A673 (cell line): ENCODE measurements at regions not wholly inside any gene's neighbourhood (a gene's known extent, or its start where the extent isn't known, plus 50 kb on each side); places are given as distances from the start of the nearest gene placed in this dataset.

ENCODE experiments used
- BruUV-seq: library from RNA; stranded (reverse); fragments of 400-500 nt; replicated peaks from 2 replicates; lab custom pipeline; 2021; lab: Mats Ljungman, UMichigan
- CTCF ChIA-PET: fragments of 300-600 bp; sonication (Branson Sonifier 250); formaldehyde crosslinking; loops from one replicate; lab custom pipeline; 2022; ENCODE audit warnings: antibody characterized with exemption; lab: Charles Lee
- POLR2A ChIA-PET: fragments of 300-600 bp; sonication (Branson Sonifier 250); formaldehyde crosslinking; loops from one replicate; lab custom pipeline; 2022; ENCODE audit warnings: antibody characterized with exemption; ENCODE audit not compliant: low non-redundant PET; lab: Charles Lee
- DNase-seq: peaks from one replicate; pipeline ENCODE4 v3.0.0-alpha.2; 2015; ENCODE audit warnings: low spot score
- H3K27ac ChIP-seq: fragments of 200-600 bp; sonication (generic); 2 replicates; pipeline ENCODE4 v1.5.1; 2016; ENCODE audit warnings: mixed run types, low read depth, mild to moderate bottlenecking, mixed read lengths, antibody characterized with exemption, low read length; ENCODE audit not compliant: poor library complexity, severe bottlenecking
- H3K27me3 ChIP-seq: fragments of 200-600 bp; sonication (generic); replicated peaks from 2 replicates; pipeline ENCODE4 v1.6.1; 2017; ENCODE audit warnings: mixed run types, low read depth, mild to moderate bottlenecking, mixed read lengths, antibody characterized with exemption, low read length; ENCODE audit not compliant: insufficient read depth, poor library complexity
- H3K36me3 ChIP-seq: fragments of 200-600 bp; sonication (generic); 2 replicates; pipeline ENCODE4 v1.6.1; 2016; ENCODE audit warnings: mixed run types, mild to moderate bottlenecking, mixed read lengths, antibody characterized with exemption, low read length; ENCODE audit not compliant: insufficient read depth, poor library complexity, severe bottlenecking
- H3K4me1 ChIP-seq: fragments of 200-600 bp; sonication (generic); 2 replicates; pipeline ENCODE4 v1.6.1; 2017; ENCODE audit warnings: mixed run types, mild to moderate bottlenecking, mixed read lengths, antibody characterized with exemption, low read length; ENCODE audit not compliant: insufficient read depth, poor library complexity, severe bottlenecking
- H3K4me3 ChIP-seq: fragments of 200-600 bp; sonication (generic); 2 replicates; pipeline ENCODE4 v1.5.1; 2016; ENCODE audit warnings: low read depth, mixed run types, mild to moderate bottlenecking, mixed read lengths, low read length; ENCODE audit not compliant: poor library complexity, severe bottlenecking
- H3K9me3 ChIP-seq: fragments of 200-600 bp; sonication (generic); 2 replicates; pipeline ENCODE4 v1.6.1; 2016; ENCODE audit warnings: mixed run types, low read depth, mild to moderate bottlenecking, mixed read lengths, antibody characterized with exemption, low read length; ENCODE audit not compliant: poor library complexity, severe bottlenecking
- EZH2 ChIP-seq: fragments of 200-600 bp; sonication (generic); IDR thresholded peaks from 2 replicates; pipeline ENCODE4 v1.6.1; 2017; ENCODE audit warnings: borderline replicate concordance, low read depth, mild to moderate bottlenecking, mixed read lengths, antibody characterized with exemption, low read length; ENCODE audit not compliant: poor library complexity, severe bottlenecking
- intact Hi-C: fragments of 100-400 bp; cut with micrococcal nuclease; formaldehyde crosslinking; loops from one replicate; pipeline ENCODE4 v1.10.0; 2022; ENCODE audit not compliant: unreplicated experiment
- TF ChIP-seq, protein P1 (sequence below): fragments of 300-800, 200-600 bp; sonication (generic); conservative IDR thresholded peaks from 2 replicates; pipeline ENCODE4 v1.5.1; 2017; ENCODE audit warnings: low read depth, mild to moderate bottlenecking, antibody characterized with exemption, low read length, moderate library complexity, mixed read lengths

DNA sequence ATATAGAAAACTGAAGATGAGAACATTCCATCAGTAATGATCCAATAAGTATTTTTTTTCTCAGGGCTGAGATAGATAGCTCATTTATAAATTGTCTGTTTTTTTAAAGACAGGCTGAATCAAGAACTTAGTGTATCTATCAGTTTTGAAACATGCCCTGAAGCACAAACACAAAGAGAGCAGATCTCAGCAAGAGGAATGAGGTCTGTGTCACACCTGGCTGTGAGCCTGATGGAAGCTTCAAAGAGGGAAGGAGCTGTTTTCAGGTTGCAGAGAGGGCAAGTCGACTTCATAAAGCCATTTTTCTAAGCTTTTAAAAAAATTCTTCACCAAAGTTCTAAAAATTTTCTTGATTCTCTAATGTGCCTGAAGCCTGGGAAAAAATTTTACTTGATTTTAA lies 434.9 kb downstream of the PDGFC start:
- no peak for TF ChIP-seq EZH2
- TF ChIP-seq, protein P1, sequence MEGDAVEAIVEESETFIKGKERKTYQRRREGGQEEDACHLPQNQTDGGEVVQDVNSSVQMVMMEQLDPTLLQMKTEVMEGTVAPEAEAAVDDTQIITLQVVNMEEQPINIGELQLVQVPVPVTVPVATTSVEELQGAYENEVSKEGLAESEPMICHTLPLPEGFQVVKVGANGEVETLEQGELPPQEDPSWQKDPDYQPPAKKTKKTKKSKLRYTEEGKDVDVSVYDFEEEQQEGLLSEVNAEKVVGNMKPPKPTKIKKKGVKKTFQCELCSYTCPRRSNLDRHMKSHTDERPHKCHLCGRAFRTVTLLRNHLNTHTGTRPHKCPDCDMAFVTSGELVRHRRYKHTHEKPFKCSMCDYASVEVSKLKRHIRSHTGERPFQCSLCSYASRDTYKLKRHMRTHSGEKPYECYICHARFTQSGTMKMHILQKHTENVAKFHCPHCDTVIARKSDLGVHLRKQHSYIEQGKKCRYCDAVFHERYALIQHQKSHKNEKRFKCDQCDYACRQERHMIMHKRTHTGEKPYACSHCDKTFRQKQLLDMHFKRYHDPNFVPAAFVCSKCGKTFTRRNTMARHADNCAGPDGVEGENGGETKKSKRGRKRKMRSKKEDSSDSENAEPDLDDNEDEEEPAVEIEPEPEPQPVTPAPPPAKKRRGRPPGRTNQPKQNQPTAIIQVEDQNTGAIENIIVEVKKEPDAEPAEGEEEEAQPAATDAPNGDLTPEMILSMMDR = no peak
- no TSS peak for BruUV-seq
- no peak overlapping the region for H3K27ac ChIP-seq
- no peak for DNase-seq
- ChIA-PET POLR2A (no interaction called here), CTCF (no interaction called here)
- H3K9me3 ChIP-seq = peaks cover 5% of the 10 kb centered on the region
- intact Hi-C loops = no loop called here
- no peaks in the 10 kb centered on the region for H3K36me3 ChIP-seq
- H3K4me1 ChIP-seq = no peaks in the 10 kb centered on the region
- H3K4me3 ChIP-seq = no peak overlapping the region
- no peaks in the 10 kb centered on the region for H3K27me3 ChIP-seq

DNA sequence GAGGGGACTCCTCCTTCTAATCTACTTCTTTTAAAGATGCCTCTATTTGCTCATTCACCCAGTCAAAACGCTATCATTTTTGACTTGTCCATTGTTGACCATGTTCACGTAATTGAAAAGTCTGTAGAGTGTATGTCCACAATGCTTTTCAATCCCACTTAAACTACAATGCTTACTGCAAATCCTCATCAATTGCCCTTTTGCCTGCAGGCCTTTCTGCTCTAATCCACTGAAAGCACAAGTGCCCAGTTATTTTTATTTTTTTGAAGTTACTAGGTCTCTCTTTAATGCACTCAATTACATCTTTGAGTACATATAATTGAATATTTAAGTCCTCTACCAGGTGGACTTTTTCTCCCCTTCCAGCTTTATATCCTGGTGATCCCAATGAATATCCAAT lies 437.4 kb downstream of the PDGFC start:
- Histone ChIP-seq H3K9me3 (peaks cover 5% of the 10 kb centered on the region), H3K36me3 (no peaks in the 10 kb centered on the region), H3K27ac (no peak overlapping the region), H3K4me1 (no peaks in the 10 kb centered on the region), H3K27me3 (no peaks in the 10 kb centered on the region), H3K4me3 (no peak overlapping the region)
- ChIA-PET POLR2A (no interaction called here), CTCF (no interaction called here)
- BruUV-seq = no TSS peak
- intact Hi-C loops = no loop called here
- no peak for DNase-seq
- TF ChIP-seq EZH2 = no peak
- TF ChIP-seq, protein P1 = no peak

DNA sequence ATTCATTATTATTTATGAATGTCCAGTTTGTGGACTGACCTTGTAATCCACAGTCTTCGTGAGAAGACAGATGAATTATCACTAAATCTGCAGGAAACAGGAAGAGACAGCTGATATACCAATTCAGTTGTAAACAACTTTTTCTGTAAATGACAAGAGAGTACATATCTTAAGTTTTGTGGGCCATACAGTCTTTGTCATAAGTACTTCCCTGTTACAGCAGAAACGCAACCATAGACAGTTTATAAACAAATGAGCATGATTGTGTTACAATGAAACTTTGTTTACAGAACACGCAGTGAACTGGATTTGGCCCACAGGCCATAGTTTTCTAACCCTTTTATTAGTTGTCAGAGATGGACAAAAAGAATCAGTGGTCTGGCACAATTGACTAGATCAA lies 443.4 kb downstream of the PDGFC start:
- Histone ChIP-seq H3K4me3 (no peak overlapping the region), H3K4me1 (peaks cover 16% of the 10 kb centered on the region), H3K27ac (peak overlapping the region; percentile 38), H3K27me3 (no peaks in the 10 kb centered on the region), H3K9me3 (peaks cover 5% of the 10 kb centered on the region), H3K36me3 (no peaks in the 10 kb centered on the region)
- DNase-seq = no peak
- intact Hi-C loops = no loop called here
- no TSS peak for BruUV-seq
- ChIA-PET POLR2A (no interaction called here), CTCF (no interaction called here)
- TF ChIP-seq EZH2 = no peak
- TF ChIP-seq, protein P1 = no peak
